Astrocyte (in vitro differentiated cells and primary cell): ENCODE measurements at regions not wholly inside any gene's neighbourhood (a gene's known extent, or its start where the extent isn't known, plus 50 kb on each side); places are given as distances from the start of the nearest gene placed in this dataset.

Experiments used
- EZH2 ChIP-seq: IDR thresholded peaks from 2 replicates; pipeline ENCODE4 v1.6.1; 2012; ENCODE audit warnings: mild to moderate bottlenecking, low read length, inconsistent platforms; ENCODE audit not compliant: insufficient read depth
- TF ChIP-seq, protein P1 (sequence below): IDR thresholded peaks from 2 replicates; pipeline ENCODE4 v1.5.1; 2011; ENCODE audit warnings: low read depth, mild to moderate bottlenecking, inconsistent platforms, low read length, moderate library complexity; ENCODE audit not compliant: insufficient read depth

DNA sequence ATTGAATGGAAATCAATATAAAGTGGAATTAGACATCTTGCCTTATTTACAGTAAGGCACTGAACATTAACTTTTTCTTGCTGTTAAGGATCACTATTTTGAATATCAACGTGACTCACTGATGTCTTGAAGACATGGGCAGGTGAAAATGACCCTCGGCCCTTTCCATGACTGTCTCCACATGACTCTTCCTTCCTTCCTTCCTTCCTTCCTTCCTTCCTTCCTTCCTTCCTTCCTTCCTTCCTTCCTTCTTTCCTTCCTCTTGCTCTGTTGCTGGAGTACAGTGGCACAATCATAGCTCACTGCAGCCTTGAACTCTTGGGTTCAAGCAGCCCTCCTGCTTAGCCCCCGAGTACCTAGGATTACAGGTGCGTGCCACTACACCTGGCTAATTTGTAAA is 52.2 kb upstream of the TOX2 start:
- TF ChIP-seq, protein P1, sequence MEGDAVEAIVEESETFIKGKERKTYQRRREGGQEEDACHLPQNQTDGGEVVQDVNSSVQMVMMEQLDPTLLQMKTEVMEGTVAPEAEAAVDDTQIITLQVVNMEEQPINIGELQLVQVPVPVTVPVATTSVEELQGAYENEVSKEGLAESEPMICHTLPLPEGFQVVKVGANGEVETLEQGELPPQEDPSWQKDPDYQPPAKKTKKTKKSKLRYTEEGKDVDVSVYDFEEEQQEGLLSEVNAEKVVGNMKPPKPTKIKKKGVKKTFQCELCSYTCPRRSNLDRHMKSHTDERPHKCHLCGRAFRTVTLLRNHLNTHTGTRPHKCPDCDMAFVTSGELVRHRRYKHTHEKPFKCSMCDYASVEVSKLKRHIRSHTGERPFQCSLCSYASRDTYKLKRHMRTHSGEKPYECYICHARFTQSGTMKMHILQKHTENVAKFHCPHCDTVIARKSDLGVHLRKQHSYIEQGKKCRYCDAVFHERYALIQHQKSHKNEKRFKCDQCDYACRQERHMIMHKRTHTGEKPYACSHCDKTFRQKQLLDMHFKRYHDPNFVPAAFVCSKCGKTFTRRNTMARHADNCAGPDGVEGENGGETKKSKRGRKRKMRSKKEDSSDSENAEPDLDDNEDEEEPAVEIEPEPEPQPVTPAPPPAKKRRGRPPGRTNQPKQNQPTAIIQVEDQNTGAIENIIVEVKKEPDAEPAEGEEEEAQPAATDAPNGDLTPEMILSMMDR, result no peak
- TF ChIP-seq EZH2, result no peak
